ENCODE measurements at regions not wholly inside any gene's neighbourhood (a gene's known extent, or its start where the extent isn't known, plus 50 kb on each side); places are given as distances from the start of the nearest gene placed in this dataset.

DNA sequence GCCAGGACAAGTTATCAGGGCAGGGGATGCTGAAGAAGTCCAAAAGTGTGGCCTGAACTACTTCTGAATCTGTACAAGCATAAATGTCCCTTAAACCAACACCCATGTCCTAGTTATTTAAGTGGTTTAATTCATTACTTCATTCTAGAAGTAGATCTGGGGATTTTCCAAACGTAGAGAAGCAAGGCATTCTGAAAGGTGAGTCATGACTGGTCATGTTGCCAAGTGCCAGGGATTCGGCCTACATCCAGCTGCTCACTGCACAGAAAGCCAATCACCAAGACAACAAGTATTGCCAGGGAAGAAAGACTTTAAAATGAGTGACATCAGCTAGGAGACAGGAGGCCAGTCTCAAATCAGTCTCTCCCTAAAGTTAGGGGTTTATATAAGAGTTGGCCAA, 396.6 kb downstream of the GABRB3 start:
- no peak for DNase-seq (ENCODE audit: low spot score)

DNA sequence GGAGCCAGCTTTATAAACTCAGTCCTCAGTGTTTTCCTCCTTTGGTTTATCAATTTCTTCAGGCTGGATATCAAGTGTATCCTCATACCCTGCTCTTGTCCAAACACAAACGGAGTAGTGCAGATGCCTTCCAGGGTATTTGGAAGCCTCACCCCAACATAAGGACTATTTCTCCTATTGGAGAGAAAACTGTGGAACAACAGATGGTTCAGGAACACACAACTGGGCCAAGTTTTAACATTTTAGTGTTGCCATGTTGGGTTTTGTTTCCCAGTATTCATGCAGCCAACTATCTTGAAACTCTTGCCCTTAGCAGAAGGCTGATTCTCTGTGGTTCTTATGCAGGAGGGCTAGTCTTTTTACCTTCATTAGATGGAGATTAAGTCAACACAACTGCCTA, 398.1 kb downstream of the GABRB3 start:
- DNase-seq (ENCODE audit: low spot score), result no peak

DNA sequence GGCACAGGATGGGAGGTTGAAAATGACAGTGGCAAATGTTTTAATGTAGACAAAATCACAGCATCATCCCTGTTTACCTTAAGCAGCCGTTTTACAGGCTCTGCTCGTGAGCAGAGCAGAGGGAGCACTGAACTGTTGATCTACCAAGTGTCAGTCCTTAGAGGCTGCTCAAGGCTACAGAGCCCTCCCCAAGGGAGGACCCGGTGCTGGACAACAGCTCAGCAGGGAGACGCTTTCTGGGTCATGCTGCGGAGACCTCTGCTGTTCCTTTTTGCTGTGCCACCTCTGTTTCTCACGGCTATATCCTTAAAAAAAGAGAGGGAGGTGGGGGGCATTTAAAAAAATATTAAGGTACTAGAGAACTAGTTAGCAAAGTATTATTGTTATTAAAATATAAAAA, 400.2 kb downstream of the GABRB3 start:
- no peak for DNase-seq (ENCODE audit: low spot score)

DNA sequence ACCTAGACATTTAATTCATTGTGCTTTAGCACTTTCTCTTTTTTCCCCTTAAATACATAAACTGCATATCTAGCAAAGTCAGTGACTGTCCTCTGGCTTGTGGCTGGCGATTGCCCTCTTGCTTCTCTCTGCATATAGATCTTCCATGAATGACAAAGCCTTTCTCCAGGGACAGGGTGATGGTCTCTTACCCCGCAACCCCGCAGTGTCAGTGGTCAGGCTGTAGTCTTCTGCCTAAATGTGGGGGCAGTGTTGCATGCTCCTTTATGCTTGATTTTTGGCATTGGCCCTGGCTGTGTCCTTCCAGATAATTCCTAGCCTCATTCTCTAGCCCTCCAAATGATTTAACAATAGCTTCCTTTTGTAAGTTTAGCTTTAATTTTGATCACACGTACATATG, 407.8 kb downstream of the GABRB3 start:
- no peak for DNase-seq (ENCODE audit: low spot score)

DNA sequence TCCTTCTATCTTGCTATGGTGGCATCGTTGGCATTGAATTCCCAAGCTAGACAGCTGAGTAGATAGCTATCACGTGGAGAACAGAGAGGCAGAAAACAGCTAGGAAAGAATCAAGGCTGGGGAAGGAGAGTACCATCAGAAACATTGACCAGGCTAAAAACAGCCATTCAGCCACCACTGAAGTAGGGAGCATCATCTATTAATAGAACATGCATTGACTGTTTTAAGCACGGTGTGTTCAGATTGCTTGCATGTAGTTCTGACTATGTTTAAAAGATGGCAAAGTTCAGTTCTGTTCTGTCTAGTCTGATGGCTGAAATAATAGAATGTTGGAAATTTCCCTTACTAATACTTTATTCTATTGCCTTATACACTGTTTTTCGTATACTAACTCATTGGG, 413.0 kb downstream of the GABRB3 start:
- DNase-seq (ENCODE audit: low spot score), result no peak

DNA sequence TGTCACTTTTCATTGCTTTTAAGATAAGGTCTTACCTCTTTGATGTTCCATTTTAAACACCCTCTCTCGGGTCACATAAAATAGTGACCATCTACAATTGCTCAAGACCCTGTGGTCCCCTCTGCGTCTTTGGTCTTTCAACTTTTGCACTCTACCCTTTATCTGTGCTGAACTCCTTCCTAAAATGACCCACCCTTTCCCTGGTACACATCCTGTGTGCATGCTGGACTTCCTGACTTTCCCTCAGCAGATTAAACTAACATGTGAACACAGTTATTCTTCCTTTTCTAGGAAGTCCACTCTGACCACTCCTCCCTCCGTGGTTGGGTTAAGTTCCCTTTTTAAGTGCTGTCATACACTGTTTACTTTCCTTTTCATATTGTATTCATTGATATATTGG, 414.2 kb downstream of the GABRB3 start:
- peak; percentile 1 for DNase-seq (ENCODE audit: low spot score)

DNA sequence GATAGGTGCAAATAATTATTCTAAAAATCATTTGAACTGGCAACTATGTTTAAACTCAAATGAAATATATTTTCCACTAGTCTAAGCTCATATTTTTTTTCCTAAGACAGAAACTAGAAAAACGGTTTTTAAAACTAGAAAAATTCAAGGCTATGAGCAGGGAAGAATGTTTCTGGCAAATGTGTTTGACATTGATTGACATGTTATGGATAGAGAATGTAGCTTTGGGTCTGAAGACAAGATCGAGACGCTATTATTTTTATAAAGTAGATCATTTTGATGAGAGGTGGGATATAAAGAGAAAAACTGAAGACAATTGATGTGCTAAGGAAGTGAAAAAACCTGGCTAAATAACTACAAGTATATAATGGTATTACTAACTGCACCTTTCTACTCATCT, 415.2 kb downstream of the GABRB3 start:
- no peak for DNase-seq (ENCODE audit: low spot score)

DNA sequence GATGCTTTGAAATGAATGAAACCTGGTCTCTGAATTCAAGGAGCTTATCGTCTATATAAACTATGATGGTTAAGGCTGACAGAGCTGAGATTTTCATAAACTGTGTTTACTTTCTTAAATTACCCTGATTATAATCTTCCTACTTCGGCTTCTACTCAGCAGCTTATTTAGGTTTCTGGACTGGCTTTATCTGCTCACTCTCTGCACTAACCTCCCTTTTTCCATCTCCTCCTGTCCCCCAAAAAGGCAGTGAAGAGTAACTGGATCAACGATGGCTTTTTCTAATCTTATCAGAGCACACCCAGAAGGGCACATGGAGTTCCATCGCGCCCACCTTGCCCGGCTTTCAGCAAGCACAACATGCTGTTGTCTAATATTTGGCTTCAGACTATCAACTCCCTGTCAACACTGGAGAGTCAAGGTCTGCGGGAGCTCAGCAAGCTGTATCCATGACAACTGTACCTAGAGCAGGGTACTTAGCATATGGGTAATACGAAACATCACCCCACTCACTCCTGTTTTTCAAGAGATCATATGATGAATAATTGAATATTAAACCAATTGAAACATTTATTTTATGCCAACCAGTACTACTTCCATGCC, 417.3 kb downstream of the GABRB3 start:
- DNase-seq (ENCODE audit: low spot score), result no peak

DNA sequence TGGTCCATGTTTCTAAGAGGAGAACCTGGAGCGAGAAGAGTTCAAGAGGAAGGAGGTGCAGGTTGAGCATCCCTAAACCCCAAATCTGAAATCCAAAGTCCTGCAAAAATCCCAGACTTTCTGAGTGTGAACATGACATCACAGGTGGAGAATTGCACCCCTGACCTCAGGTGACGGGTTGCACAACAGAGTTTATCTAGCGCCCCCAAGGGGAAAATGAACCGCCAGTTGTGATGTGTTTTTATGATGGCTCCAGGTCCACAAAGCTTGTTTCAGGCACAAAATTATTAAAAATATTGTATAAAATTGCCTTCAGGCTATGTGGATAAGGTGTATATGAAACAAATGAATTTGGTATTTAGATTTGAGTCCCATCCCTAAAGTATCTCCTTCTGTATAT, 420.0 kb downstream of the GABRB3 start:
- DNase-seq (ENCODE audit: low spot score), result no peak

DNA sequence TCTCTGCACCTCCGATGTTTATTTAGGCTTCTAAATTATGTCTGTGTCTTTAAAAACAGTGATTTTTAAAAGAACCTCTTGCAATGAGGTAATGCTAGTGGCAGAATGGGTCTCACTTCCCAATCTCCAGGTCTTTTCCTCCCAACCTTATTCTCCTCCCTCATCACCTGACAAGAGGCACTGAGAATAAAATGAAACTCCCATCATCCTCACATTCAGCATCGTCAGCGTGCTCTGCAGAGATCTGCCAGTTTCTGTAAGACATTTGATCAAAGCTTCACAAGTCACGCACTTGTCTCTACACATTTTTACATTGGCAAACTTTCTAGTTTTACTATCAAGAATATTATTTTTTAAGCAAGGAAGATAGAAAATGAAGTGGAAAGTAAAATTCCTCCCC, 420.5 kb downstream of the GABRB3 start:
- DNase-seq (ENCODE audit: low spot score), result no peak

DNA sequence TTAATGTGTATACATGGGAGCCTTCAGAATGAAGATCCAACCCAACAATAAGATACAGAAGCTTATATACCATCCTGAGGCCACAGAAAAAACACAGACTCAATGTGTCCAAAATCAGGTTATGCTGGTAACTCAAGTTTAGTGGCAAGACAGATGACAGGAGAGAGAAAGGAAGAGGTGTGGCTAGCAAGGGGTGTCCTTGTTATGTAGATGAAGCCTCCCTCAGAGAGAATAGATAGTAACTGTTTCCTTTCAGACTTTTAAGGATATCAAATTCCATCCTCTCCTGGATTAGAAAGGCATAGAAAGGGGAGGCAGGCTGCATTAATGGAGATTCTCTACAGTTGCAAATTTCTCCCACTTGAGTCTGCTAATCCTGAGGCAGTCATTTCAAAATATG, 447.4 kb downstream of the GABRB3 start:
- peak; percentile 6 for DNase-seq (ENCODE audit: low spot score)

DNA sequence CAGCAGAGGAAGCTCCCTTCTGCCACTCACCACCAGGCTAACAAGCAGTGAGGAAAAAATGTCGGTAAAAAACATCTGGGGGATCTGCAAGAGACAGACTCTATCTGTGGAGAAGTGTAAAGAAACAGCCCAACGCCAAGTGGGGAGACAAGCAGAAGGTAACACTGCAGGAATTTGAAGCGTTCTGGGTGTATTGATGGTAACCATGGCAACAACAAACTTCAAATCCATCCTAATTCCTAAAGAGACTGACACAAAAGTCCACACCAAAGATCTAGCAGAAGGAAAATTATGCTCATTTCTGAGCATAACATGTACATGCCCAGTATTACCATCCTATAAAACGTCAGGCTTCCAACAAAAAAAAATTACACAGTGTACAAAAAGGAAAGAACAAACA, 449.3 kb downstream of the GABRB3 start:
- no peak for DNase-seq (ENCODE audit: low spot score)

DNA sequence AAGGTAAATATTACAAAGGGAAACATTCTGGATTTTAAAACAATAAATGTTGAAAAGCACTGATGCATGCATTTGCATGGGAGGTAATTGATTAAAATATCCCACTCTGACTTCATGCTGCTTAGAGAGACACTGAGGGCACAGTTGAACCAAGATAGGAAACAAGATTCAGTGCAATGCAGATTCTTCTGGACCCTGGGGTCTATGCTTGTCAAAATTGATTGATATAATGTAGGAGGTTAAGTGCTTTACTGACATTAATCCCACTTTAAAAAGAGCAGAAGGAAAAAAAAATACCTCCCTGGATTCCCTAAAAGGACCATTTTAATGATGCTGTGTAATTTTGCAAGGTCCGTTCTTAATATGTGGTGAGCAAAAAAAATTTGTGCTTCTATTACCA, 454.2 kb downstream of the GABRB3 start:
- DNase-seq (ENCODE audit: low spot score), result no peak

DNA sequence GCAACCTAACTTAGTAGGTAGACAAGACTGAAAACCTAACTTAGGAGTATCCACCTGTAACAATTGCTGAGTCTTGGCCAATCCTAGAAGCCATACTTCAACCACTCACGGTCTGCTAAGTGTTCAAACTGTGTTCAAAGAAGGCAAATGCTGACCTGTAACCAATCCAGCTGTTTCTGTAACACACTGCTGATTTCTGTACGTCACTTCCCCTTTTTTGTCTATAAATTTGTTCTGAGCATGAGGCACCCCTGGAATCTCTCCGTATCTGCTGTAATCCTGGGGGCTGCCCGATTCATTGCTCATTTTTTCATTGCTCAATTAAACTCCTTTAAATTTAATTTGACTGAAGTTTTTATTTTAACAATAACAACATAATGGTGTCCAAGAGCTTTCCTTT, 451.4 kb upstream of the ATP10A start:
- DNase-seq (ENCODE audit: low spot score), result no peak

DNA sequence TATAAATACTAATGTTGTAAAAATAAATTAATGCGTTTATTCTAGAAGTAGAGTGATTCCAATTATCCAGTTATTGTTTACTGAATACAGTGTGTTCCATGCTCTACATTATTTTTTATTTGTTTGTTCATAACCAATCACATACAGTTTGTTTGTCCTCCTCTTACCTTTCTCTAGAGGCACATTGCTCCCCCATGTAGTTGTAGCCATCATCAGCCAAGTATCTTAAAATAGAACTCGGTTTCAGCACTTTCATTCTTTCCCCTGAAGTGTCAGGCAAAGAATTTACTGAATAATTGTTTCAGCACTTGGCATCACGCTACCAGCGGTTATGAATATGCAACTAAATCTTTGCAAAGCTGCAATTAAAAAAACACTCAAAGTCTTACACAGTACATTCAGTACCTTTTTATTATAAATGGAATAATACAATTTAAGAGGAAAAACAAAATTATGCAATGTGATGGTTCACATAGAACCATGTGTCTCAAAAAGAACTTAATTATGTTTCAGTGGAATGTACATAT, 448.6 kb upstream of the ATP10A start:
- DNase-seq (ENCODE audit: low spot score), result no peak

DNA sequence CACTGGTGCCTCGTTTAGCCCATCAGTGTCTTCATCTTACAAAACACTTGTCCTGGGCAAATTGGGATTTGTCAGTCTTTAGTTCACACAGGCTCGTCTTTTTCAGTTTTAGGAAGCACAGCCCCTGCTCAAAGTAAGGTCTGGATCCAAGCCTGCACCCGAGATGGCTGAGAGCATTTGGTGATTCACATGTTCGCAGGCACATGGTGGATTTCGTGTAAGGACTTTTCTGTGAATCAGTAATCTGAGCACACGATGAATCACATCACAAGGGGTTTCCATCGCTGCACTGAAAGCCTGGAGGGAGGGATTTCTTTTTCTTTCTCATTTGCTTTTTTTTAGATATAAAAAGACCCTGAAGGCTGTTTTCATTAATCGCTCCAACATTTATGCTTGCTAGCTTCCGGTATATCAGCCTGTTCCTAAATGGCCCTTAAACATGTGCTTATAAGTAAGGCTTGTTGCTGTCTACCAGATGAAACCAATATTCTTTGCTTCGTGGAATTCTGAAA, 435.6 kb upstream of the ATP10A start:
- DNase-seq (ENCODE audit: low spot score), result peak; percentile 24

DNA sequence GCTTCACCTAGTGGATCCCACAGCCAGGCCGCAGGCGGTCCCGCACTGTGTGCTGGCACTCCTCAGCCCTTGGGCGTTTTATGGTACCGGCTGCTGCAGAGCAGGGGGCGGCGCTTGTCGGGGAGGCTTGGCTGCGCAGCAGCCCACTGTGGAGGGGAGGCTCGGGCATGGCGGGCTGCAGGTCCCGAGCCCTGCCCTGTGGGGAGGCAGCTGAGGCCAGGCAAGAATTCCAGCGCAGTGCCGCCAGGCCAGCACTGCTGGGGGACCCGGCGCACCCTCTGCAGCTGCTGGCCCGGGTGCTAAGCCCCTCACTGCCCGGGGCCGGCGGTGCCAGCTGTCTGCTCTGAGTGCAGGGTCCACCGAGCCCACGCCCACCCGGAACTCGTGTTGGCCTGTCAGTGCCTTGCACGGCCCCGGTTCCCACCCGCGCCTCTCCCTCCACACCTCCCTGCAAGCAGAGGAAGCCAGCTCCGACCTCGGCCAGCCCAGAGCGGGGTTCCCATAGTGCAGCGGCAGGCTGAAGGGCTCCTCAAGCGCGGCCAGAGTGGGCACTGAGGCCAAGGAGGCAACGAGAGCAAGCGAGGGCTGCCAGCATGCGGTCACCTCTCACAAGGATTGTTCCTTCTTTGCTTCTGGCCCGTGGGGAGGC, 435.0 kb upstream of the ATP10A start:
- DNase-seq (ENCODE audit: low spot score), result no peak

DNA sequence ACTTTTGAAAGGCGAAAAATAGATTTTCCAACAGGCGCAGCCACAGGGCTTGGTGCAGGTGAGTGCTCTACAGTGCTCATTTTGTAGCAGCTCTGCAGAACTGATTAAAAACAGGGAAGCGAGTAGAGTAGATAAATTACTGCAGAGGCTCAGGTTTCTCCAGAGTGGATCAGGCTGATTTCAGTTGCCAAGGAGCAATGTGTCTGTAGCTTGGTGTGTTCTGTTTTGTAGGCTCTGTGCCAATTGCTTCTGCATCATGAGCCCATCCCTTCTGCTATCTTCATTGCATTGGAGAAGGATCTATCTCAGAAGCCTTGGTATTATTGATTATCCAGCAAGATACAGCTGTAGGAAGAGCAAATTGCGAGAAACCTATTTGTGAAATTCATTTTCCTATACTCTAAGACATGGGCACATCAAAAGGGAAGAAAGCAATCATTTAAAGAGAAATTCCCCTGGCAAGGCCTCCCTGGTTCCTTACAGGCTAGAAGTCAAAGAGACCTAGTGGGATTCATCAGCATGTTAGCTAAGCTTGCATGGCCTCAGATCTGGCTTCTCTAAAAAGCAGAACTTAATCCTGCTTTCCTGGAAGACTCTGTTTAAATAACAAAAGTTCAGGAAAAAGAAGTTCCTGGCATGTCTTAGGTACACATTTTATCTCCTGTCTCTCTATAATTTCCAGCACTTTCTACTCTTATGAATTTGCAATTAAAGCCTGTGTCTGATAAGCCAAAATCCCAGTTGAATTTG, 432.4 kb upstream of the ATP10A start:
- peak; percentile 85 for DNase-seq (ENCODE audit: low spot score)

DNA sequence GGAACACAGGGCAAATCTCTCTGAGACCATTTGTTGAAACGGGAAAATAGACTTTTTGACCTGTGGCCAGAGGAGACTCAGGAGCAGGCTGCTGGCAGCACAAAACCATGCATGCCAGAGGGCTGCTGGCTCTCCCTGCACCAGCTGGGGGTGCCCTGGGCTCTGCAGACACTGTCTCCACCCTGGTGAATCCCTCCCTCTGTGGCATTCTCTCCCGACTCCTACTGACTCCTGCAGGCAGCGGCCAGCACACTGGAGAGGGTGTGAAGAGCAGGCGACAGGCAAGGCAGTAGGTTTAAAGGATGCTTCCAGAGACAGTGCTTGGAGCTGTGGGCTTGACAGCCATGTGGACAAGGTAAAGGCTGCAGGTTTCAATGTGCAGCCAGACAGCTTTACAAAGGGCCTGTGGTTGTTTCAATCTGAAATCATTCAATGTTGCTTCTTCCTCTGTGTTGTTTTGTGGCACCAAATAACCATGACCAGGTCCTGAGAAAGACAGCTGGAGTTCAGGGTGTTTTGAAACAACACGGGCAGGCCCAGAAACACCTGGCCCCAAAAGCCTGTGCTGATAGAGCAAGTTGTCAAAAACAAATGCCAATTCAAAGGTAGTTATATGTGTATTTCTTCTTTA, 431.0 kb upstream of the ATP10A start:
- peak; percentile 2 for DNase-seq (ENCODE audit: low spot score)

DNA sequence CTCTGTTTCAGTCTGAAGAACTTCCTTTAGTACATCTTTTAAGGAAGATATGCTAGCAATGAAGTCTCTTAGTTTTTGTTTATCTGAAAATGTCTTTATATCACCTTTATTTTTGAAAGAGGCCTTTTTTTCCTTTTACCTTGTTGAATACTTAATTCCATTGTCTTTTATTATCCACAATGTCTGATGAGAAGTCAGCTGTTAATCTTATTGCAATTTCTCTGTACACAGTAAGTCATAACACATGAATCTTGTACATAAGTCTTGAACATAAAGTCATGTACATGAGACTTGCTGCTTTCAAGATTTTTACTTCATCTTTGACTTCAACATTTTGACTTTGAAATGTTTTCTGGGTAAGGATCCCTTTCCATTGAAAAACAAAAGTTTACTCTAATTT, 424.3 kb upstream of the ATP10A start:
- DNase-seq (ENCODE audit: low spot score), result no peak

DNA sequence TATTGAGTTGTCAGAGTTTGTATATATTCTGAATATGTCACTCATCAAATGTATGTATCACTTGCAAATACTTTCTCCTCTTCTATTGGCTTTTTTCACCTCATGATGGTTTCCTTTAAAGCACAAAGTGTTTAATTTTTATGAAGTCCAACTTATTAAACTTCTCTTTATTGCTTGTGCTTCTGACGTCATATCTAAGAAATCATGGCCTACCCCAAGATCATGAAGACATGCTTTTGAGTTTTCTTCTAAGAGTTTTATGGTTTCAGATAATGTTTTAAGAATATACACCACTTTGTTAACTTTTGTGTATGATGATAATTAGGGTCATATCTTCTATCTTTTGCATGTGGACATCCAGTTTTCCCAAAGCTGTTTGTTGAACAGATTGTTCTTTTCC, 417.2 kb upstream of the ATP10A start:
- no peak for DNase-seq (ENCODE audit: low spot score)

DNA sequence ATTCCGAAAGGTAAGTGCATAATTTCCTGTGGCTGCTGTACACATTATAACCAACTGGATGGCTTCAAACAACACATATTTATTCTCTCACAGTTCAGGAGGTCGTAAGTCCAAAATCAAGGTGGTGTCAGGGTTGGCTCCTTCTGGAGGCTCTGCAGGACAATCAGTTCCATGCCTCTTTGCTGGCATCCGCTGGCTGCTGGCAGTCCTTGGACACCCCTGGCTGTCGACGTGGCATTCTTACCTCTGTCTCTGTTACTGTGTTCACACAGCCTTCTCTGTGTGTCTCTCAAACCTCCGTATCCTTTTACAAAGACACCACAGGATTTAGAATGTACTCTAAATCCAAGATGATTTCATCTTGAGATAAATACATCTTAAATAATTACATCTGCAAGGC, 398.8 kb upstream of the ATP10A start:
- no peak for DNase-seq (ENCODE audit: low spot score)
